ENCODE measurements at regions not wholly inside any gene's neighbourhood (a gene's known extent, or its start where the extent isn't known, plus 50 kb on each side); places are given as distances from the start of the nearest gene placed in this dataset.

DNA sequence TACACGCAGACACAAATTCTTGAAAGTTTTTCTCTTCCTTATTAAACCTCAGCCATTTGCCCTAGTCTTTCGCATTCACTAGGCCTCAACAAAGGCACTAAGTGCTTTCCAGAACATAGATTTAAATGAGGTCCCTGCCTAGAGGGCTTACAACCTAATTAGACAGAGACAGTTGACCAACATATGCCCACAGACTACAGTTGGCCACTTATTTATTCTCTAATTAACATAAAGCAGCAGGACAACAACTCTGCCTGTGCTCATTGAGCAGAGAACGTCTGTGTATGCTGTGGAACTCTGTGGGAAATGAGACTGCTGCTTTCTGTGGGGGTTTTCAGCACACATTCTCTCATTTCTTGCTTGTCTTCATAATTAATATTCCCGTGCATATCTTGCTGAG is 303.0 kb upstream of the TACR3 start:
- Histone ChIP-seq H3K27ac (ENCODE audit: insufficient read depth, low read length) (no peak overlapping the region), H3K36me3 (ENCODE audit: control insufficient read depth, insufficient read depth, low read length) (no peaks in the 10 kb centered on the region), H3K4me2 (ENCODE audit: extremely low read depth, insufficient read depth, low read length) (no peak overlapping the region), H3K79me2 (ENCODE audit: control insufficient read depth, insufficient read depth, low read length) (no peaks in the 10 kb centered on the region), H3K4me3 (replicated peaks in 1 of 4; ENCODE audit: control extremely low read depth in 1 of 4, insufficient read depth in 1 of 4, low read depth in 3 of 4, low read length in 4 of 4) (no peak overlapping the region), H3K9me3 (ENCODE audit: control insufficient read depth, insufficient read depth, low read depth, low read length) (no peaks in the 10 kb centered on the region), H3K4me1 (ENCODE audit: control insufficient read depth, extremely low read depth, insufficient read depth, low read length) (no peaks in the 10 kb centered on the region), H3K9ac (ENCODE audit: insufficient read depth, low read length) (no peak overlapping the region), H3K27me3 (ENCODE audit: control insufficient read depth, insufficient read depth, low read length) (no peaks in the 10 kb centered on the region), H4K20me1 (ENCODE audit: control insufficient read depth, extremely low read depth, insufficient read depth, low read length) (no peaks in the 10 kb centered on the region), H2AFZ (ENCODE audit: low read length) (no peak overlapping the region)
- TF ChIP-seq EZH2 (IDR thresholded peaks at IDR 0.05; ENCODE audit: low read length, missing control alignments) (no peak), CTCF (conservative IDR thresholded peaks at IDR 0.05 in 1 of 2, IDR thresholded peaks at IDR 0.05 in 1 of 2; ENCODE audit: low read depth in 1 of 2, low read length in 2 of 2) (no peak)
- no peak for DNase-seq (ENCODE audit: low read depth in 2 of 2)

DNA sequence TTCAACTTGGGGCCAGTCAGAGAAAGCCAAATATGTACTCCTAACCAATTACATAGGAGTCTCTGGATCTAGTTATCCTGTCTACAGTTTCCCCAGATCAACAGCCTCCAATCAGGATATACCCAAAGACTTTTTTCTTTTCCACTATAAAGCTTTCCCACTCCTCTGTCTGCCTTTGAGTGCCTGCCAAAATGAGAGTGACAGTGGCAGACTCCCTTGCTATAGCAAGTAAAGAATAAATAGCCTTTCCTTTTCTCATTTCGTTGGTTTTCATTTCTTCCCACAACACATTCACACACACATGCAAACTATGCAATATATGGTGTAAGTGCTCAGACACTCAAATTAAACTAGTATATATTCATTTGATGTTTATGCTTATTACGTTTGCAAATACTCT is 302.4 kb upstream of the TACR3 start:
- Histone ChIP-seq H3K27ac (ENCODE audit: insufficient read depth, low read length) (no peak overlapping the region), H3K36me3 (ENCODE audit: control insufficient read depth, insufficient read depth, low read length) (no peaks in the 10 kb centered on the region), H3K4me1 (ENCODE audit: control insufficient read depth, extremely low read depth, insufficient read depth, low read length) (no peaks in the 10 kb centered on the region), H3K9ac (ENCODE audit: insufficient read depth, low read length) (no peak overlapping the region), H3K79me2 (ENCODE audit: control insufficient read depth, insufficient read depth, low read length) (no peaks in the 10 kb centered on the region), H3K27me3 (ENCODE audit: control insufficient read depth, insufficient read depth, low read length) (no peaks in the 10 kb centered on the region), H3K4me3 (replicated peaks in 1 of 4; ENCODE audit: control extremely low read depth in 1 of 4, insufficient read depth in 1 of 4, low read depth in 3 of 4, low read length in 4 of 4) (no peak overlapping the region), H3K4me2 (ENCODE audit: extremely low read depth, insufficient read depth, low read length) (no peak overlapping the region), H4K20me1 (ENCODE audit: control insufficient read depth, extremely low read depth, insufficient read depth, low read length) (no peaks in the 10 kb centered on the region), H2AFZ (ENCODE audit: low read length) (no peak overlapping the region), H3K9me3 (ENCODE audit: control insufficient read depth, insufficient read depth, low read depth, low read length) (no peaks in the 10 kb centered on the region)
- TF ChIP-seq CTCF (conservative IDR thresholded peaks at IDR 0.05 in 1 of 2, IDR thresholded peaks at IDR 0.05 in 1 of 2; ENCODE audit: low read depth in 1 of 2, low read length in 2 of 2) = no peak
- TF ChIP-seq EZH2 (IDR thresholded peaks at IDR 0.05; ENCODE audit: low read length, missing control alignments) = no peak
- no peak for DNase-seq (ENCODE audit: low read depth in 2 of 2)

GRCh38 chr4:104020641-104021040 is 300.9 kb upstream of the TACR3 start:
- no peak for TF ChIP-seq CTCF (conservative IDR thresholded peaks at IDR 0.05 in 1 of 2, IDR thresholded peaks at IDR 0.05 in 1 of 2; ENCODE audit: low read depth in 1 of 2, low read length in 2 of 2)
- no peak for TF ChIP-seq EZH2 (IDR thresholded peaks at IDR 0.05; ENCODE audit: low read length, missing control alignments)
- Histone ChIP-seq H3K4me1 (ENCODE audit: control insufficient read depth, extremely low read depth, insufficient read depth, low read length) (no peaks in the 10 kb centered on the region), H3K36me3 (ENCODE audit: control insufficient read depth, insufficient read depth, low read length) (no peaks in the 10 kb centered on the region), H2AFZ (ENCODE audit: low read length) (no peak overlapping the region), H3K4me3 (replicated peaks in 1 of 4; ENCODE audit: control extremely low read depth in 1 of 4, insufficient read depth in 1 of 4, low read depth in 3 of 4, low read length in 4 of 4) (no peak overlapping the region), H3K9me3 (ENCODE audit: control insufficient read depth, insufficient read depth, low read depth, low read length) (no peaks in the 10 kb centered on the region), H3K9ac (ENCODE audit: insufficient read depth, low read length) (no peak overlapping the region), H3K27ac (ENCODE audit: insufficient read depth, low read length) (no peak overlapping the region), H3K4me2 (ENCODE audit: extremely low read depth, insufficient read depth, low read length) (no peak overlapping the region), H4K20me1 (ENCODE audit: control insufficient read depth, extremely low read depth, insufficient read depth, low read length) (no peaks in the 10 kb centered on the region), H3K27me3 (ENCODE audit: control insufficient read depth, insufficient read depth, low read length) (no peaks in the 10 kb centered on the region), H3K79me2 (ENCODE audit: control insufficient read depth, insufficient read depth, low read length) (no peaks in the 10 kb centered on the region)
- DNase-seq (ENCODE audit: low read depth in 2 of 2) = no peak
